Fibroblast of peridontal ligament (primary cell): ENCODE measurements at regions not wholly inside any gene's neighbourhood (a gene's known extent, or its start where the extent isn't known, plus 50 kb on each side); places are given as distances from the start of the nearest gene placed in this dataset.
"Not testable (repeated sequence)": the region's sequence is repeated elsewhere in the genome, so short reads cannot be mapped to it uniquely, and the experiment has no call there.

Source experiments
- DNase-seq: peaks from one replicate; pipeline ENCODE4 v3.0.0-alpha.2; 2010; ENCODE audit errors: extremely low read depth

- DNase-seq, result no peak
Observed at GRCh38 chr2:36302911-36303310, 52.7 kb upstream of the CRIM1 start.

GRCh38 chr2:36301843-36302242 is 53.7 kb upstream of the CRIM1 start:
- DNase-seq, result no peak

GRCh38 chr2:36300697-36301096 is 54.9 kb upstream of the CRIM1 start:
- DNase-seq, result no peak

GRCh38 chr2:36296798-36297197 is 58.8 kb upstream of the CRIM1 start:
- no peak for DNase-seq

GRCh38 chr2:36294316-36294721 is 61.3 kb upstream of the CRIM1 start:
- DNase-seq, result no peak

GRCh38 chr2:36290306-36290856 is 65.2 kb upstream of the CRIM1 start:
- no peak for DNase-seq

- DNase-seq, result no peak
Observed at GRCh38 chr2:36289731-36290130, 65.8 kb upstream of the CRIM1 start.

GRCh38 chr2:36287363-36288275 is 68.0 kb upstream of the CRIM1 start:
- peak; percentile 40 for DNase-seq

GRCh38 chr2:36279506-36279905 is 76.1 kb upstream of the CRIM1 start:
- not testable (repeated sequence) for DNase-seq

GRCh38 chr2:36277881-36278523 is 77.6 kb upstream of the CRIM1 start:
- no peak for DNase-seq

GRCh38 chr2:36277146-36277808 is 78.3 kb upstream of the CRIM1 start:
- DNase-seq, result peak; percentile 84

- DNase-seq, result no peak
Observed at GRCh38 chr2:36271266-36271665, 84.3 kb upstream of the CRIM1 start.

- no peak for DNase-seq
Observed at GRCh38 chr2:36270758-36271157, 84.8 kb upstream of the CRIM1 start.

- no peak for DNase-seq
Observed at GRCh38 chr2:36267194-36267593, 88.4 kb upstream of the CRIM1 start.

GRCh38 chr2:36266536-36267121 is 88.9 kb upstream of the CRIM1 start:
- DNase-seq, result no peak

- peak; percentile 62 for DNase-seq
Observed at GRCh38 chr2:36262581-36262980, 93.0 kb upstream of the CRIM1 start.

- no peak for DNase-seq
Observed at GRCh38 chr2:36255863-36256262, 99.7 kb upstream of the CRIM1 start.

- DNase-seq, result no peak
Observed at GRCh38 chr2:36253086-36253485, 102.5 kb upstream of the CRIM1 start.

- no peak for DNase-seq
Observed at GRCh38 chr2:36246320-36246990, 109.1 kb upstream of the CRIM1 start.

GRCh38 chr2:36245651-36246050 is 109.9 kb upstream of the CRIM1 start:
- no peak for DNase-seq

- DNase-seq, result no peak
Observed at GRCh38 chr2:36238106-36238505, 117.5 kb upstream of the CRIM1 start.
